ENCODE measurements at regions not wholly inside any gene's neighbourhood (a gene's known extent, or its start where the extent isn't known, plus 50 kb on each side); places are given as distances from the start of the nearest gene placed in this dataset.

GRCh38 chr11:36837831-36838437, 239.9 kb upstream of the RAG2 start:
- POLR2A ChIA-PET: no interaction called here
- DNase-seq (ENCODE audit: low read depth, low spot score): no peak
- Histone ChIP-seq H3K27ac (ENCODE audit: low read depth, low read length) (no peak overlapping the region), H3K4me3 (ENCODE audit: low read depth, low read length) (no peak overlapping the region), H3K9me3 (ENCODE audit: control insufficient read depth, insufficient read depth, low read length) (no peaks in the 10 kb centered on the region), H3K27me3 (ENCODE audit: control insufficient read depth, insufficient read depth, low read length) (no peaks in the 10 kb centered on the region)
- TF ChIP-seq, protein P1, sequence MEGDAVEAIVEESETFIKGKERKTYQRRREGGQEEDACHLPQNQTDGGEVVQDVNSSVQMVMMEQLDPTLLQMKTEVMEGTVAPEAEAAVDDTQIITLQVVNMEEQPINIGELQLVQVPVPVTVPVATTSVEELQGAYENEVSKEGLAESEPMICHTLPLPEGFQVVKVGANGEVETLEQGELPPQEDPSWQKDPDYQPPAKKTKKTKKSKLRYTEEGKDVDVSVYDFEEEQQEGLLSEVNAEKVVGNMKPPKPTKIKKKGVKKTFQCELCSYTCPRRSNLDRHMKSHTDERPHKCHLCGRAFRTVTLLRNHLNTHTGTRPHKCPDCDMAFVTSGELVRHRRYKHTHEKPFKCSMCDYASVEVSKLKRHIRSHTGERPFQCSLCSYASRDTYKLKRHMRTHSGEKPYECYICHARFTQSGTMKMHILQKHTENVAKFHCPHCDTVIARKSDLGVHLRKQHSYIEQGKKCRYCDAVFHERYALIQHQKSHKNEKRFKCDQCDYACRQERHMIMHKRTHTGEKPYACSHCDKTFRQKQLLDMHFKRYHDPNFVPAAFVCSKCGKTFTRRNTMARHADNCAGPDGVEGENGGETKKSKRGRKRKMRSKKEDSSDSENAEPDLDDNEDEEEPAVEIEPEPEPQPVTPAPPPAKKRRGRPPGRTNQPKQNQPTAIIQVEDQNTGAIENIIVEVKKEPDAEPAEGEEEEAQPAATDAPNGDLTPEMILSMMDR (IDR thresholded peaks at IDR 0.05; ENCODE audit: low read depth, low read length): no peak
- CTCF ChIA-PET: no interaction called here

DNA sequence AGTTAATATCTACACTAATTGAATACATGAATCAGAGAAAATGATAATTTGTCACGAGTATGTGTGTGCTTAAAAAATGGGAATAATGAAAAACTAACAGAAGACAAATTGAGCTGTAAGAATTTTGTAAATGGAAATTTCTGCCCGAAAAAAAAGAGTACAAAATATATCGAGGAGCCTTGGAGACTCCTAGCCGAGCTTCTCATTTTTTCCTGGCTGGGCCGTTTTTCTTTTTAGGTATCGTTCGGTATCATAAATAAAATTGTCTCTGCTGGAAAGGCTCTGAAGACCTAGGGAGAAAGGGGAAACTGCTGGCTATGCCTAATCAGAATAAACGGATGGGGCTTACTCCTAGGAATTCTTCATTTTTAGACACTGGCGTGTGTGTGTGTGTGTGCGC, 227.2 kb upstream of the RAG2 start:
- DNase-seq (ENCODE audit: low read depth, low spot score): no peak
- ChIA-PET POLR2A (no interaction called here), CTCF (interaction anchor here (1.5 kb wide), 1 partner anchor 79 kb away, joined by 3 read pairs; no protein-coding TSS in a partner anchor)
- TF ChIP-seq, protein P1 (IDR thresholded peaks at IDR 0.05; ENCODE audit: low read depth, low read length): no peak
- H3K27me3 ChIP-seq (ENCODE audit: control insufficient read depth, insufficient read depth, low read length): no peaks in the 10 kb centered on the region
- H3K27ac ChIP-seq (ENCODE audit: low read depth, low read length): no peak overlapping the region
- no peak overlapping the region for H3K4me3 ChIP-seq (ENCODE audit: low read depth, low read length)
- no peaks in the 10 kb centered on the region for H3K9me3 ChIP-seq (ENCODE audit: control insufficient read depth, insufficient read depth, low read length)

GRCh38 chr11:36824349-36824748, 226.3 kb upstream of the RAG2 start:
- Histone ChIP-seq H3K27ac (ENCODE audit: low read depth, low read length) (no peak overlapping the region), H3K4me3 (ENCODE audit: low read depth, low read length) (no peak overlapping the region), H3K27me3 (ENCODE audit: control insufficient read depth, insufficient read depth, low read length) (no peaks in the 10 kb centered on the region), H3K9me3 (ENCODE audit: control insufficient read depth, insufficient read depth, low read length) (no peaks in the 10 kb centered on the region)
- ChIA-PET POLR2A (no interaction called here), CTCF (interaction anchor here (1.5 kb wide), 1 partner anchor 78 kb away, joined by 3 read pairs; no protein-coding TSS in a partner anchor)
- TF ChIP-seq, protein P1 (IDR thresholded peaks at IDR 0.05; ENCODE audit: low read depth, low read length): no peak
- DNase-seq (ENCODE audit: low read depth, low spot score): no peak

DNA sequence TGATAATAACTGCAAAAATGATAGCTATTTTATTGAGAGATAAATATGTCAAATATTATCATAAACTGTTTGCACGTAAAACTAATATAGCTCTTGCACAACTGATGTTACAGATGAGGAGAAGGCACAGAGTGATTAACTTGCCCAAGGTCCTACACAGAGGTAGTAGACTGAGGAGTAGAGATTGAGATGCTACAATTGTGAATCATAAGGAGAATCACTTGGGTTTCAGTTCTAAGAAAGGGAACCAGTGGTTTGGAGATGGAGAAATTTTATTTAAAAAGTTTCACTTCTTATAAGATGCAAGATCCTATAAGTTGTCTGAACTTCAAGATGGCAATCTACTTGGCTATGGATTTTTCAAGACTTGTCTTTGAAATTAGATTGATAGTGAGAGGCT, 224.8 kb upstream of the RAG2 start:
- ChIA-PET POLR2A (no interaction called here), CTCF (interaction anchor here (0.5 to 0.8 kb wide), 2 partner anchors 76 to 988 kb away, joined by 4 read pairs; no protein-coding TSS in a partner anchor)
- Histone ChIP-seq H3K9me3 (ENCODE audit: control insufficient read depth, insufficient read depth, low read length) (no peaks in the 10 kb centered on the region), H3K27ac (ENCODE audit: low read depth, low read length) (no peak overlapping the region), H3K27me3 (ENCODE audit: control insufficient read depth, insufficient read depth, low read length) (no peaks in the 10 kb centered on the region), H3K4me3 (ENCODE audit: low read depth, low read length) (no peak overlapping the region)
- no peak for DNase-seq (ENCODE audit: low read depth, low spot score)
- TF ChIP-seq, protein P1 (IDR thresholded peaks at IDR 0.05; ENCODE audit: low read depth, low read length): no peak

DNA sequence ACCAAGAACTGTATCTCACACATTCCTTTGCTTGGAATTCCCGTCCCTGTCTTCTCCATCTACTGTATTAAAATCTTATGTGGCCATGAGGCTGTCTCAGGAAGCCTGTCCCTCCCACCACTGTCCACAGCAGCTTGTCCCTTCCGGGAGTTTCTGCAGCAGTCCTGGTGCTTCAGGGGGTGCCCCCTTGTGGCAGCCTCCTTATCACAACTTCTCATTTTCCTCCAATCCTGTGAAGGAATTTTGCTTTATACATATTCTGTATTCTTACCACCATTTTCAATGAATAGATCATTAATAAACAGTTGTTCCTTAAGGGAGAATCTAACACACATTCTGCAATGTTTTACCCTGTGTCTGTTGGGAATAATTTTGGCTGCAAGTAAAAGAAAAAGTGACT, 220.4 kb upstream of the RAG2 start:
- H3K4me3 ChIP-seq (ENCODE audit: low read depth, low read length): no peak overlapping the region
- no peak overlapping the region for H3K27ac ChIP-seq (ENCODE audit: low read depth, low read length)
- no peaks in the 10 kb centered on the region for H3K9me3 ChIP-seq (ENCODE audit: control insufficient read depth, insufficient read depth, low read length)
- no peak for DNase-seq (ENCODE audit: low read depth, low spot score)
- ChIA-PET POLR2A (no interaction called here), CTCF (interaction anchor here (0.7 to 1.0 kb wide), 3 partner anchors 43 to 129 kb away, joined by 3 to 10 read pairs (median 5); no protein-coding TSS in a partner anchor)
- TF ChIP-seq, protein P1 (IDR thresholded peaks at IDR 0.05; ENCODE audit: low read depth, low read length): peak; percentile 47
- no peaks in the 10 kb centered on the region for H3K27me3 ChIP-seq (ENCODE audit: control insufficient read depth, insufficient read depth, low read length)
